ENCODE measurements at regions not wholly inside any gene's neighbourhood (a gene's known extent, or its start where the extent isn't known, plus 50 kb on each side); places are given as distances from the start of the nearest gene placed in this dataset.
A peak's percentile ranks its signal among the peaks of the same experiment; 100 is the strongest.

DNA sequence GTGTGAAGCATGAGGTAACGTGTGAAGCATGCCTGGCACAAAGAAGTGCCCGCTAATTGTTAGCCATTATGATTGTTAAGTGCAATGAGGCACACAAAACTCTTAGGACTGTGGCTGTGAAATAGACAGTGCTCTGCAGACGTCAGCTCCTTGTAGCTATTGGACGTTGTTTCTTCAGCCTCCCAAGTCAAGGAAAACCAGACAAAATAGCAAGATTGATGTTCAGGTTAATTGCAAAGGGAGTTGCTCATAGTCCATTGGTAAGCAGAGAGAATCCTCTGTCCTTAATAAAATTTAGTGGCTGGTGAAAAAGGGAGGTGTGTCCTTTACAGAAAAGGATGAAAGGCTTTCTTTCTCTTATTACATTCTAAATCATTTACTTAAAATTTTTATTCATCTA lies 54.6 kb upstream of the MBP start:
- TF ChIP-seq, protein P1, sequence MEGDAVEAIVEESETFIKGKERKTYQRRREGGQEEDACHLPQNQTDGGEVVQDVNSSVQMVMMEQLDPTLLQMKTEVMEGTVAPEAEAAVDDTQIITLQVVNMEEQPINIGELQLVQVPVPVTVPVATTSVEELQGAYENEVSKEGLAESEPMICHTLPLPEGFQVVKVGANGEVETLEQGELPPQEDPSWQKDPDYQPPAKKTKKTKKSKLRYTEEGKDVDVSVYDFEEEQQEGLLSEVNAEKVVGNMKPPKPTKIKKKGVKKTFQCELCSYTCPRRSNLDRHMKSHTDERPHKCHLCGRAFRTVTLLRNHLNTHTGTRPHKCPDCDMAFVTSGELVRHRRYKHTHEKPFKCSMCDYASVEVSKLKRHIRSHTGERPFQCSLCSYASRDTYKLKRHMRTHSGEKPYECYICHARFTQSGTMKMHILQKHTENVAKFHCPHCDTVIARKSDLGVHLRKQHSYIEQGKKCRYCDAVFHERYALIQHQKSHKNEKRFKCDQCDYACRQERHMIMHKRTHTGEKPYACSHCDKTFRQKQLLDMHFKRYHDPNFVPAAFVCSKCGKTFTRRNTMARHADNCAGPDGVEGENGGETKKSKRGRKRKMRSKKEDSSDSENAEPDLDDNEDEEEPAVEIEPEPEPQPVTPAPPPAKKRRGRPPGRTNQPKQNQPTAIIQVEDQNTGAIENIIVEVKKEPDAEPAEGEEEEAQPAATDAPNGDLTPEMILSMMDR (IDR thresholded peaks at IDR 0.05; ENCODE audit: low read depth, low read length, missing control alignments) = no peak
- H3K4me3 ChIP-seq (ENCODE audit: low read depth, low read length) = no peak overlapping the region
- DNase-seq (ENCODE audit: low read depth) = no peak

DNA sequence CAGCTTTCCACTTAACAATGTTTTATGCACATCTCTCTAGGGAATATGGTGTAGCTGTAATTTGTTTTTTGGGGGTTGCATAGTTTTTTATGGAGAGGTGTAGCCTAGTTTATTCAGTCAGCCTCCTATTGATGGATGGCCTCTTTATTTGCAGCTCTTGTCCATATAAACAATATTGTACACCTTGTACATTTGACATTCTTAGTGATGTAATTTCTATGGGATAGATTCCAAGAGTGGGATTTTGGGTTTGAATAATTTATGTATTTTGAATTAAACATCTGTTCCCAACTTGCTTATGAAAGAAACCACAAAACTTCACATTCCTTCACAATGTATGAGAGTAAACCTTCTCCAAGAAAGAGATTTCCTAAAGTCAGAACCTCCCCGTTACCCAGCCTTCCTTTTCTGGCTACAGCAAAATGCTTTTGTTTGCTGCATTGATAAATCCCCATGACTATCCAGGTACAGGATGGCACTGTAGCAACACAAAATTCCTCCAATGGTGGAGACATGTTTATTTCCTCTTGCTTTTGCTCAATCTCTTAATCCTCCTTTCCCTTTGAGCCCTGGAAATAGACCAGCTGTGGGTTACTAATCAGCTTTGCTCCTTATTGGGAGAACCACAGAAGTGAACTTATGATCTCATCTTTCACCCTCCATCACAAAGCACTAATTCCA lies 58.4 kb upstream of the GALR1 start:
- no peak overlapping the region for H3K4me3 ChIP-seq (ENCODE audit: low read depth, low read length)
- TF ChIP-seq, protein P1 (IDR thresholded peaks at IDR 0.05; ENCODE audit: low read depth, low read length, missing control alignments) = no peak
- DNase-seq (ENCODE audit: low read depth) = no peak

DNA sequence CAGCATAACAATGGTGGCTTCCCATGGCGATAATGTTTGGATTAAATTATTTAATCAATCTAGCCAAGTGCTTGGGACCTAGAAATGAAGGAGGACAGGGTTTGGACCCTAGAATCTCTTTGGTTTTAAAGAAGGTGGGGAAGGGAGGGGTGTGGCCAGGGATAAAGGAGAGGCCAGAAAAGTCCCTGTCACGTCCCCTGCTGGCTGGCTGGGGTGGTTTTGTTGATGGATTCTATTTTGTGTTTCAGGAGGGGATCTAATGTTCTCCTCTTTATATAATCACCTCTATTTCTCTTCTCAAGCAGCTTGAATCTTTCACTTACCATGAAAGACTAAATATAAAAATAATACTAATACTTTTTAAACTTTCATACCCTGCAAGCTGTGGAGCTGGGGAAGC lies 52.6 kb upstream of the GALR1 start:
- H3K4me3 ChIP-seq (ENCODE audit: low read depth, low read length) = no peak overlapping the region
- TF ChIP-seq, protein P1 (IDR thresholded peaks at IDR 0.05; ENCODE audit: low read depth, low read length, missing control alignments) = peak; percentile 29
- DNase-seq (ENCODE audit: low read depth) = no peak

- TF ChIP-seq, protein P1 (IDR thresholded peaks at IDR 0.05; ENCODE audit: low read depth, low read length, missing control alignments) = no peak
- H3K4me3 ChIP-seq (ENCODE audit: low read depth, low read length) = no peak overlapping the region
- no peak for DNase-seq (ENCODE audit: low read depth)
These were observed 51.0 kb upstream of the GALR1 start for GRCh38 chr18:77198663-77199062.

DNA sequence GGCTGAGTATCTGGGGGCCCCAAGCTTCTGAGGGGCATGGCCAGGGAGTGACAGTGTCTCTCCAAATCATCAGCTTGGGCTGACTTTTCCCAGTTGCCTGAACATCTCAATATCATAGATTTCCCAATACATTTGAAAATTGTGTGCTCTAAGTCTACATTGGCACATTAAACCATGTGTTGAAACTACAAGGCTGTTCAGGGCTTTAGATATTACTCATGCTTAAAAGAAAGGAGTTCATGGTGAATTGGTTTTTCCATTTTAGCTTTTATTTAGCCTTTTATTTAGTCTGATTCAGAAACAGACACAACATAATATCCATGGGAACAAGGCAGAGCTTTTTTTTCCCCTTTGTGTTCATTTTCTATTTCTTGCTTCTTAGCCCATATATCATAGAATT lies 49.9 kb upstream of the GALR1 start:
- no peak for DNase-seq (ENCODE audit: low read depth)
- TF ChIP-seq, protein P1 (IDR thresholded peaks at IDR 0.05; ENCODE audit: low read depth, low read length, missing control alignments) = no peak
- H3K4me3 ChIP-seq (ENCODE audit: low read depth, low read length) = no peak overlapping the region
